GM19240 (cell line): ENCODE measurements at regions not wholly inside any gene's neighbourhood (a gene's known extent, or its start where the extent isn't known, plus 50 kb on each side); places are given as distances from the start of the nearest gene placed in this dataset.

ENCODE experiments used
- DNase-seq: peaks from one replicate; pipeline ENCODE4 v3.0.0; 2011; ENCODE audit warnings: low spot score; ENCODE audit not compliant: insufficient read length

DNA sequence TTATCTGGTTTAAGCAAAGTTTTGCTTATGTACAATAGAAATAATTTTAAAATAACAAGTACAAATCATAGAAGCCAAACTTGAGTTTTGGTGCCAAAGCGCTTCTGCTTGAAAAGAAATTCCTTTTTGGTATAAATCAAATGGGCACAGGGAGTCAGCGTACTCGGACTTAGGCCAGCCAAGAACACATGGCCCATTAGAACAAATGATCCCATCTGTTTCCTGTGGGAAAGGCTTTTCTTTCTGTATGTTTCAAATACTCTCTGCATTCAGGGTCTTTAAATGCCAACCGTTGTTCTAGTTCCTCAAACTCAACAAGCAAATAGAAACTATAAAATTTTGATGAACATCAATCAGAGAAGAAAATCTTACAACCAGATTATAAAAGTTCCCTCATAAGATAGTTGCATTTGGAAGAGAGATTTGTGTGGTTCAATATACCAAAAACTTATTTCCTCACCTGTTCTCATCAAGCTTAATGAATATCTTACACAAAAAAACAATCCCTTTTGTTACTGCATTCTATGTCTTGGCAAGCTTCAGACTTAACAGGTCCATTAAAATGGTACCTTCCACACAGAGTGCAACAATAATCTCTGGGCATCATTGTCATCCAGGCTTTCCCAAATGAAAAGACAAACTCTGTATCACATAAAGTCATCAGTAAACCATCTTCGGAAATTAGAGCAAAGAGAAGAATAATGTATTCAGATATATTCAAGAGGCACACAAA is 739.8 kb upstream of the API5 start:
- no peak for DNase-seq

DNA sequence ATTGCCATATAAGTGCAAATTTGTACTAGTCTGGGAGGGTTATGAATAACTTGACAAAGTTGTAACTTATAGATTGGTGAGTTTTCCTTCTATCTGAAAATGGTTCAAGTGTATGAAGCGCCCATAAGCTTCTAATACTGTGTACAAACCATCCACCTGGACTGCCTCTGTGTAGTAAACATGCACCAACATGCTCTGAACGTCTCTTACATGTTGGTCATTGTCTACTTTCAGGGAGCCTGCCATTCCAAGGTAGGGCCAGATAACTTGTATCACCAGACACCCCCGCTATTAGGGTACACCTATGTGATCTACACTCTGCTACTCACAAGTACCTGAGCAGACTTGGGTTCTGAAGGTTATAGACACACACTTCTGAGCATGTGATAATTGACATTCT is 735.5 kb upstream of the API5 start:
- no peak for DNase-seq

DNA sequence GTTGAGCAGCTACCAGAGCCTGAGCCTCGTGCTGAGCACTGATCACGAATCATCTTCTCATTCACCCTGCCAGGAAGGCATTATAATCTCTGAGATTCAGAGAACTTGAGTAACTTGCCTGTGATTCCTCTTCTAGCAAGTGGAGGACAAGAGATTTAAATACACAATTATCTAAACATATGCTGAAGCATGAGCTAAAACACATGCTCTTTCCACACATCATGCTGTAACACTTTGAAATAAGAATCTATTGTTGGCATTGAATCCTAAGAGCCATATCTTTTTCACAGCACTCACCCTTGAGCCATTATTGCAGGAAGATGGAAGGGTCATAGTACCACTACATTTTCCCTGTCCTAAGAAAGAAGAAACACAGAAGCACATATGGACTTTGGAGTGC is 722.5 kb upstream of the API5 start:
- DNase-seq, result no peak

DNA sequence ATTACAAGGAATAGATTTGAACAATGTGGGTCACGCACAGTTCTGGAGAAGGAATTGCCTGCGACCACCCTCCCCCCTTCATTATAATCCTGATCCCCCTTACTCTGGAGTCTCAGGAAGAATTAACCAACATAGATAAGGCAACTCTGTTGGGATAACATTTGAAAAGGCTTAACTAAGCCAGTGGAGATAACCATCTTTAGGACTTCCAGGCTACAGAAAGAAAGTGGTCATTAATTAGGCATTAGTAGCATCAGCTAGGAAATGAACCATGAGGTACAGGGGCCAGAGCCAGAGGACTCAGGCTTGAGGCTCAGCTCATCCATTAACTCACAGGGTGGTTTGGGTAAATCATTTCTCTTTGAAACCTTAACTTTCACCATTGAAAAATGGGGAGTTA is 720.0 kb upstream of the API5 start:
- no peak for DNase-seq

DNA sequence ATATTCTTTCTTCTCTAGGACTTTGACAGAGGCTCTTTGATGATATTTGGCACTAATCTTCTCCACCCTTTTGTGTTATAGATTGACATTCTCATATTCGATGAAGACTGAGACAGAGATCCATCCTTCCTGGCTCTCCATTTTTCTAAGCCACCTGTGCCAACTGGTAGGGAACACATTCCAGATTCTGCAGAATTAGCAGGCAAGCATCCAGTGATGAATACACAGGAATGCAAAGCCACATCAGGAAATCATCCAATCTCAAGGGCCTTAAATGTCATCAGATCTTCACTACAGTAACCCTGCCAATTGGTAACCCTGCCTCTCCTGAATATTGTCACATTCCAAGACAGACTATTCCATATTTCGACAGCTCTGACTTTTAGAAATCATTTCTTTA is 718.4 kb upstream of the API5 start:
- no peak for DNase-seq

DNA sequence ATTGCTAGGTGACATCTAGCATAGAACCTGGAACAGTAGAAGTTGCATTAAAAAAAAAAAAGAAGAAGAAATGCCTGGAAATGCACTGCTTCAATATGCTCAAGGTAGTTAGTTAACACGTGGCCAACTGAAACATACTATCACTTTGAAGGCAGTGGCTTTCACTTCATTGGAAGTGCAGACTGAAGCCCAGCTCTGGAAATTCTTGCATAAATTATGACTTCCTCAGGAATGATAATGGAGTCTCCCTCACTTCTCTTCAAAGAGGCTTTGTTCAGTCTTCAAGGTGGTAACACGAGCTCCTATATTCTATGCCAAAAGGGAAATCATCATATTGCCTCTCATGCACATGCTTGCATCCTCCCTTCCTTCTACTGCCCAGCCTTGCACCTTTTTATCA is 715.9 kb upstream of the API5 start:
- no peak for DNase-seq

DNA sequence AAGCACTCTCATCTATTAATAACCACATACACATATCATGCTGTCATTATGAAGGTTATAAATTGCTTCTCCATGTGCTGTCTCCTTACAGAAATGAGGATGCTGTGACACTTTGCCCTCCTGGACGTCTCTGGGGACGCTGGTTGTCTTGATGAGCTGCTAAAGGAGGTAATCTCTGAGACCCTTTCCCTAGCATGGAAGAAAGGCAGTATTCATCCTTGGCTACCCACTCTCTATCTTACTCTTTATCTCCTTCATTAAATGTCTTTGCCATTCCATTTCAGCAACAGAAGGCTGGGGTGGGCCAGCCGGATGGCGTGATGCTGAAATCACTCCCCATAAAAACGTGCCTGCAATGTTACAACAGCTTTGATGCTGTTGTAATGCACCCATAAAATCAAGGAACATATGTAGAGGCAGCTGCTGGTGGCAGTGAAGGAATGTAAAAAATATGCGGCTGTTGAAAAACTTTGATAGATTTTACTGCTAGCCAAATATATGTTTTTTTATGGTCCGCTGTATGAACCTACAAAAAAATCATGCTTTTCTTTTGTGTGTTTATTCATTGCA is 715.1 kb upstream of the API5 start:
- no peak for DNase-seq

DNA sequence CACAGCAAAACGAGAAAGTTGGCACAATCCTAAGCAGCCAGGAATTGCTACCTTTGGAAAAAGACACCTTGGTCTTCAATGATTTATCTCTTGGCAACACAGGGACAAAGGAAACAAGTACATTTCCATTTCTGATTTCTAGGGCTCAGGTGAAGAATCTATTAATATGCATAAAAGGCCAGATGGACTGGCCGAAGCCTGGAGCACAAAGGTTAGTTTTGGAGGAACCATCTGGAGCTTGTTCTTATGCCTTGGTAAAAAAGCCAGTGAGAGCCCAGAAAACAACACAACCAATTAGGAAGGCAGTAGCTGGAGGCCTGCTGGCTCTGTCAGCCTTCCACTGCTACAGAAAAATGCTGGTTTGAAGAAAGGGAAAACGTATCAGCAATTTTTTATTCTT is 713.5 kb upstream of the API5 start:
- DNase-seq, result no peak

DNA sequence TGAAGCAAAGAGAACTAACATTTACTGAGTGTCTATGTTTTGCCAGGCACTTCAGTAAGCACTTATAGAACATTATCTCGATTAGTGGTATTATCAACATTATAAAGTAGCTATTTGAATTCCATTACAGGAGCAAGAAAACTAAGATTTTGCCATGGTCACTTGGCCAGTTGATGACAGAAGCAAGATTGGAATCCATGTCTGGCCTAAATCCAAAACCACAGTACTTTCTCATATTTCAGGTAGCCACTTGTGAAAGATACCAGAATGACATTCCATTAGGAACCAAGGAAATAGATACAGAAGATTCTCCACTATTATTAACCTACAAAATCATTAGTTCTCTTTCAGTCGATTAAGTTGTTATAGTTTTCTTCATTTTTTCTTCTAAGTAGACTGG is 691.0 kb upstream of the API5 start:
- no peak for DNase-seq

DNA sequence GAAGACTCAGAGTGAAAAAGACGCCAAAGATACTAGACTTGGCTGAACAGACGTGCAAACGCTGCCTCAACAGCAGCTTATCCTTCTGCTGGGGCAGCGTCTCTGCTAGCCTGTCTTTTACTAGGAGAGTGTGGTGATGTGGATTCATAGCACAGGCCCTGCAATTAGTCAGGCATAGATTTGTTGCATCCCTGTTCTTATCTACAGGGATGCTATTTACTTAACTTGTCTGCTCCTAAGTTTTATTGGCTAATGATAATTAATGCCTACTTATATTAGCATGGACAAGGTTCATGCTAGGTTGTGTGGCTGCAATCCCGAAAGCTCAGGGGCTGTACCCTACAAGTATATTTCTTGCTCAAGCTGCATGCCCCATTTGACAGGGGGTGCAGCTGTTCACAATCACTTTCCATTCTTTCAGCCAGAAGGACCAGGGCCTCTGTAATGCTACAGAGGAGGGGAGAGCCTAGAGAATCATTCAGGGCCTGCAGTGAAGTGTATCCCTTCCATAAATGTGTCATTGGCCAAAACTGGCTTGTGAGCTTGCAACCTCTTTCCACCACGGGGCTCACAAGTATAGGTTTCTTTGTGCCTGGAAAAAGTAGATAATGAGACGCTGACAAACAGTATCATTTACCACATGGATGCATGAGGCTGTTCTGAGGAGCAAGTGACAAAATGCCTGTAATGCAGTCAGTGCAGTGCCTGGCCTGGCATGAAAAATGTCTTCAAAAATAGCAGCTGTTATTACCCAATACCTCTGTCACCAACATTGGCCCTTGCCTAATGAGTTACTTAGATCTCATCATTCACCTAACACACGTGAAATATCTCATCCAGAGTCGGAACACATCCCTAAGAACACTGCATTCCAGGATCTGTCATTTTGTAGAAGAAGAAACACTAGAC is 685.8 kb upstream of the API5 start:
- no peak for DNase-seq

DNA sequence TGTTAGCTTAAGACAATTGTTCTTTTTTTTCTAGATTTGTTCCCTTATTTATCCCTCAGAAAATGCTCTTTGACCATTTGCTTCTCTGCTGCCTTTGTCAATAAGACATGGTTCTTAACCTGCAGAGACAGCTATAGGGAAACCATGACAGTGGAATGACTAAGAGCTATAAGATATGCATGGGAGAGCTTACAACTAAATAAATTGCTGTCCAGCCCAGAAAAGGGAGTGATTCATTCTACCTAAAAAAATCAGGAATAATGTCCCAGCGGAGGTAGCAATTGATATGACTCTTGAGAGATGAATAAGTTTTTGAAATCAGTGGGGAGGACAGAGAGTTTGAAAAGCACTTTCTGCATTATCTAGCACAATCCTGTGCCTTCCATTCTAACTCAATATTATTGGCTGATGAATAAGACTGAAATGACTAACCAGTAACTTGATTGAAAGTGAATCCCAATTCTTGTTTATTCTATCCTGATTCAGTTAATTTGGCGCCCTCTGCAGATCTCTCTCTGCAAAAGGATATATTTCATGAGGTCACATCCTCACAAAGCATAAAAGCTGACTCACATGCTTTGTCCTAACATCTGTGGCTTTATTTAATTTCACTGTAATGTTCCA is 680.5 kb upstream of the API5 start:
- DNase-seq, result no peak

DNA sequence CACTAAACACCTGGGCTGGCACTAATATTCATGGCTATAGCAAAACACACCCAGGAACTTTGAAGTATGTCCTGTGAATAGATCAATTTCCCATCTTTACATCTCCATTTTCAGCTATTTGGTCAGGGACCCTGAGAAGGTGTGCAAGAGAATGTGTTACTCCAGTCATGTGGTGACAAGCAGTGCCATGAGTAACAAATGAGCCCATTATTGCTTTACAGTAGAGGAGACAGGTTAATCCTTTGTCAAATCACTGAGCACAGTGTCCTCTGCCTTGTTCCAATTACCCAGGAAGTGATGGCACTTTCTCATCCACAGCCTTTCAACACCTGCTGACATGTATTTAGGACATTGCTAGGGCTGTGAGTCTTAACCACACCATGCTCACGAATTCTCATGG is 664.8 kb upstream of the API5 start:
- DNase-seq, result no peak

DNA sequence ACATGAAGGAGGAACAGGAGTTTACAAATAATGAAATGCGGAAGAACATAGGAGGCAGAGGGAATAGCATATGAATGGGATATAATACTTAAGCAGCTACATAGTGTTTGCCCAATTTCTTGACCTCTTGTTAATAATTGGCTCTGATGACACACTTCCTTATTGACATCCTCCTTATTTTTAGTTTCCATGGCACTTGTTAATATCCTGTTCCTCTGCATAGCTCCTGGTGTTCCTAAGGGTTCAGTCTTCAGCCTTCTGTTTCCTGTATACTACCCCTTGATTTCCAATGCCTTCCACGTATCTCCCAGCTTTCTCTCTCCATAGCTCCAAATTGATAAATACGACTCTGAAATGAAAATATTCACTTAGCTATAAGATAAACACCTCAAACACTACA is 663.8 kb upstream of the API5 start:
- DNase-seq, result no peak

DNA sequence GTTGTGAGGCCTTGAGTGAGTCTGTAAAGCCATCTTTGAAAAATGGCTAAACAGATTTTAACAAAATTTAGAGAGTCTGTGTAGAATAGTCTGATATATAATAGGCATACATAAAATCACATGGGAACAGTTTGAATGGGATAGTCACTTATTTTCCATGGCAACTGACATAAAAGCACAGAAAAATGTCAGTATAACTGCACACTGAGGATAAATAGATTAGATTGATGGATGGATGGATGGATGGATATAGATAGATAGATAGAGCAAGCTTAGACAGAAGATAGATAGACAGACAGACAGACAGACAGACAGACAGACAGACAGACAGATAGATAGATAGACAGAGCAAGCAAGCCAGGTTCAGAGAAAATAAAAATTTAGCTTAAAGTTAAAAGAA is 660.2 kb upstream of the API5 start:
- DNase-seq, result no peak

DNA sequence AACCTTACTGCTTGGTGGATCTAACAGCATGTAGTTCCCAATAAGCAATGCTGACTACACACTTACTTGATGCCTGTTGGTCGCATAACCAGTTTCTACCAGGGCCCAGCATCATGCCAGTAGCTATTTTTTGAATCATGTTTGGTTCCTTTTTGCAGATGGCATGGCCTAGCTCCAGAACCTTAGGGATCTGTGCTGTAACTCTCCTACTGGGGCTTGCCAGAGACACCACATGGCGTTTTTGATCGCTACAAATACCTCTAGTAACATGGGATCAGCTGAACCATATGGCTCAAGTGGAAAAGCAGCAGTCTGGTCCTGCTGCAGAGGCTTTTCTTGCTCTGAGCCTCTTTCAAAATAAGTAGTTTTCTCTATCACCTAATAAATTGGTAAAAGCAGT is 654.6 kb upstream of the API5 start:
- no peak for DNase-seq

DNA sequence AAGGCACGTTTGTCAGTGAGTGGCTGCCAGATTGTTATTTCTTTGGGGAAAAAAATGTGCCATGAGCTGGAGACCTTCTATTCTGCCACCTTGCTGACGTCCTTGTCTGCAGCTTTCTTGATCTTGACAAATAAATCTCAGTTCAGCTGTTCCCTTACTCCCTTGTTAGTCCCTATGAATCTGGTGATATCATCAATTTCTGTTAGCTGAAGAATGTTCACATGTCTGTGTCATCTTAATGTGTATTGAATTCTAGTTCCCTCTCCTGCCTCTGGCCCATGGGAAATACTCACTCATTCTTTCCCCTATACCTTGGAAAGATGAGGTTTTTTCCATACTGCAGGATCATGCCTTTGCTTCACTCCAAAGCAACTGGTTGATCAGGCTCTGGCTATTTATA is 649.9 kb upstream of the API5 start:
- no peak for DNase-seq

DNA sequence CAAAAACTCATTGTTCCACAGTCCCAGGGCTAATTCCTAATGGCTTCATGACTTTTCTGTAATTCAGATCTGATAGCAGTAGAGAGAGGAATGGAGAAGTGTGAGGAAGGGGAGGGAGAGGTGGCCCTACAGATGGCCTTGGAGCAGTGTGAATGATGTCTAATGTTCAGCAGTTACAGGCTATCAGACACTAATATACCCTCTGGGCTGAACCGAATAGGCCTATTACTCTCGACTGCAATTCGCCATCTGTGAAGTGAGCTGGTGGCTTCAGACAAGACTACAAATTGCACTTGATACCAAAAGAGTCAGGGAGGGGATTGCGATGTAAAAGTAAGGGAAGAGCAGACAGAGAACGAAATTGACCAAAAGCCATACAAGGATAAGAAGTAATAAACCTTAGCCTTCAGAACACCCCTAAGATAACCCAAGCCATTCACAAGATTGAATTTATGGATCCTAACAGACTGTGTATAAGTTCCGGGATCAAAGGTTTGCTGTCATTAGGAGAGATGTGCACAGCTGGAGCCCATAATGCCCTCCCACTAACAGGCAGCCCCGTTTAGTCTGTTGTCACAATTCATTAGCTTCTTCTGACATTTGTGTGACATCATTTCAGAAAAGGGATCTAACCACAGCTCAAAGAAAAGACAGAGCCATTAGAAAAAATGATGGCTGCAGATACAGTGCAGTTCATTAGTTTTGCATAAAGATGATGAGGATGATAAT is 642.4 kb upstream of the API5 start:
- DNase-seq, result no peak

DNA sequence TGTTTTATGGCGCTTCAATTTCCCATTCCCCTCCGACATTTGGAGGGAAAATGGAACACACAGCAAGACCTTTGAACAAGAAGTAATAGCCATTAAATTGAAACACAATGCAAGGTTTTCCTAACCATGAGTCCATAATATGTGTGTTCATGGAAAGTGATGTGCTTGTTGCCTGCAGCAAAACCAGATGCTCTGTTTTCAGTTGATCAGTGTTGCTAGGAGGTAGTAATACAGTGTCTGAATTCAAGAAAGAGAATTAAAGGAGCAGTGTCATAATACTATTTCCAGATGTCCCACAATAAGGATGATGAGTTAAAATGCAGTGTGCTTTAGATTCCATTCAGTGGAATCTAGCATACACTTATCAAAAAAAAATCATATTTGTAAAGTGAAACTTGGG is 637.4 kb upstream of the API5 start:
- DNase-seq, result no peak

DNA sequence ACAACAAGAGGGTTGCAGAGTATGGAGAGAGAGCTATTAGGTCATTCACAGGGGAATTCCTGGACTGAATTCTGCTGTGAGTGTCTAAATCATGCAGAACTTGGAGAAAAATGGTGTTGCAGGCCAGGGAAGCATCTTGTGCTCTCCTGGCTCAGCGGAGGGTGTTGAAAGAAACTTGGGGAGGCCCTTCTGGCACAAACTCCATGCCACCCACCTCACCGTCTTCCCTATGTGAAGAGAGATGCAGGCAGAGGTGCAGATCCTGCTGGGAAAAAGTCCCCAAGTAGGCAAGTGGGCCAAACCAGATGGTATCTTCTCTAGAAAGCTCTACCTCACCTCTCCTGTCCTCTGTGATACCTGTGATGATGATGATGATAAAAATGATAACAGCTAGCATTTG is 604.3 kb upstream of the API5 start:
- no peak for DNase-seq

DNA sequence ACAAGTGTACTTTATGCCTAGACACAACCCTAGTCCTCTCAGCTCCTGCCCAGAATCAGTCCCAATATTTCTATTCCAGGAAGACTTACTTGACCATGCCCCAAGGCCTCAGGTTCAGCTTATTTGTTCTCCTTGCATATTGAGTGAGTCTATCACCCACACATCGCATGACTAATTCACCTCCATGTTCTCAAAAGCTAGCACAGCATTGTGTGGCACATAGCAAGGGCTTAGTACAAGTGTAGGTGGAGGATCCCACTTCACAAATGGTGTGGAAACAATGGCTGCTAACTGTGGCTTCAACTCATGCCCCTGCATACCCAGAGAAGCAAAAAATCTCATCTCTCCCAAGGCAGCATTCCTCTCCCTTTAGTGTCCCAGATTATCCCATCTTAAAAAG is 602.6 kb upstream of the API5 start:
- no peak for DNase-seq

DNA sequence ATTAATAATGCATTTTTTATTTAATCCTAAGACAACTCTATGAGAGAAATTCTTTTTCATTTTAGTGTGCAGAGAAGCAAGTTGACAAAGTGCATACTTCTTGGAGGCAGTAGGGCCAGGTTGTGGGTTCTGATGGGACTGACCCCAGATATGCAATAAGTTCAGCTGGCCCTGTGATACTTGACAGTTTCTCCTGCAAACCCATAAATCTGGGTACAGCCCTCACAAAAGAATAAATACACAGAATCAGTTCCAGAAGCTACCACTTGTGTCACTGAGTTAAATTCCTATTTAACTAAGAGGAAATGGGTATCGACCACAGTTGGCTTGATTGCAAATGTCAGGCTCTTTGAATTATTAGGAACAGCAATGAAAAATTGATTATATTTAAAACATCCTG is 598.5 kb upstream of the API5 start:
- DNase-seq, result no peak

DNA sequence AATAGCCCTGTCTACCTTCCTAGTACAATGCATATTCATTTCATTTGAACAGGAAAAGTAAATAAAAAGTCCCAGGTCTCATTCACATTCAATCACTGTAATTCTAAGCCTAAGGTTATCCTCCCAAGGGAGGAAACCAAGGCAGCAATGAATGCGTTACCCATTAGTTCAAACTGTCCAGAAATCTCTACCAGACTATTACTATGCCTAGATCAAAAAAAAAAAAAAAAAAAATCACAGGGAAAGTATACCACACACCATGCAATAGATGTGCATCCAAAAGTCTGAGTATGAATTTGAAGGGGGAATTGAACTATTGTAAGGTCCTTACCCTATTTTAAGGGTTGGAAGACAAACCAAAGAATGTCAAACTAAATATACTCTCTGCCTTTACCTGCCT is 598.0 kb upstream of the API5 start:
- no peak for DNase-seq
